SHP77 (cell line): ENCODE measurements at regions not wholly inside any gene's neighbourhood (a gene's known extent, or its start where the extent isn't known, plus 50 kb on each side); places are given as distances from the start of the nearest gene placed in this dataset.

Source experiments
- DNase-seq, 2 experiments: peaks; one replicate each; lab custom pipeline; 2025; lab: John Stamatoyannopoulos, UW

DNA sequence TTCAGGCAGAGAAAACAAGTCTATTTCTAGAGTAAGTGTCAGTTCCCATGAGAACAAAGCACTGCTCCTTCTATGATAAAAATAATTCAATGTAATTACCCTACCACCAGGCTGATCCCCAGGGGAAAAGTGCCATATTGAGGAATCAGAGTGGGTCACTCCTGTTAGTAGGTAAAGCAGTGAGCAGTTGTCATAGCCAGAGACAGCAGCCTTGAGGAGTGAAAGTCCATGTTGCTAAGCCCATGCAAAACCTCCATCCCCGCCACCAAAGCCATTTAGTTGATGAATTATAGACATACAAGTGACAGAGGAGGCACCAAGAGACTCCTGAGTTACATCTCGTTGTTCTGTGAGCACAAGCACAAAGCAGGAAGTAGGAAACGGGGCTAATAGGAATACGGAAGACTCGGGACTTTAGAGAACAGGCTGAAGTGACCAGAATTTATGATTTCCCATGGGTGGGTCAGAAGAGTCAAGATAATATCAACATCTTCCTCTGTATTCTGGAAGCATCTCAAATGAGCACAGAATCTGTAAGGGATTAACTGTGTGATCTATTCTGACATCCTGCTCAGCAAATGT, 197.9 kb downstream of the MAFB start:
- no peak for DNase-seq

DNA sequence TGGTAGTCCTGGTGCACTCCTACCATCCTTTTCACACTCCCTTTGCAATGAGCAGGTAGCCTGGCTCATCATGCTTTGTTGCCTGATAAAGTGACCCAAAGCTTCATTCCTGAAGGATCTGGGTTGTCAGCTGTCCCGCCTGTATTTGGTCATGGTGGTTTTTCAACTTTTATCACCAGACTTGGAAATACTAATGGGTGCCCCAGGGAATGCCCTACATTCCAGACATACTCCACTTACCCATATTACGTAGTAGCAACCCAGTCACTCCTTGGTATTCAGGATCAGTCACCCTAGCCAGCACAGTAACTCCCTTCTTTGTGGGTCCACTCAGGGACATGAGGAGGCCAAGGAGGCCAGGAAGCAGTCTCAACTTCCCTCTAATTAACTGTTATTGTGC, 199.2 kb downstream of the MAFB start:
- no peak for DNase-seq

DNA sequence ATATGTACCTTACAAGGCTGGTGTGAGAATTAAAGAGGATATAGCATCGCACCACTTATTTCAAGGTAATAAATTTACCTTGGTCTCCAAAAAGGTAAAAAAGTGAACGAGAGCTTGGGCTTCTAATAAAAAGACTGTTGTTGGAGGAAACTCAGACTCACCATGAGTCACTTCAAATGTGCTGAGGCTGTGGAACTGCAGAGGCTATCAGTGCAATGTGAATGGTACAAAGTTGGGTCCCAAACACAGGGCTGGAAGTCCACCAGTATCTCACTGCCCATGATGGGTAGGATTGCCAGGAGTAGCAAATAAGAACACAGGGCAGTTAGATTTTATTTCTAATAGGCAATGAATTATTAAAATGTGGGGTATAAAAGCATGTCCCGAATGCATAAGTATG, 200.6 kb downstream of the MAFB start:
- no peak for DNase-seq

GRCh38 chr20:40486297-40486696, 202.7 kb downstream of the MAFB start:
- no peak for DNase-seq

GRCh38 chr20:40481743-40482458, 207.1 kb downstream of the MAFB start:
- DNase-seq = no peak

DNA sequence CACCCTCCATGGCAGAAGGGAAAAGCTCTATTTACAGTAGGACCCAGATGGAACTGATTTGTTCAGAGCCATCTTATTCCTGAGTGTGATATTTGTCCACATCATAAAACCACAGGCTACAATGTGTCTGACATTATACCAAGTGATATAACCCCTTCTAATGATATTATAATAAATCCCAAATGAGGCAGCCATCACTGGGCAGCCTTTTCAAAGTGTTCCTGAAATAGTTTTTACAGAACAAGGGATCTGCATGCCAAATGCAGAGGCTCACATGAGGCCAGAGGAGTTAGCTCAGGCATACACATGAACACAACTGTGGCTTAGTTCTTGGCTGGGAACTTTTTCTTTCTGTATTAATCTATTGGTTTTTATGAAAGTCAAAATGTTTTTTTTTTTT, 207.7 kb downstream of the MAFB start:
- DNase-seq = no peak

DNA sequence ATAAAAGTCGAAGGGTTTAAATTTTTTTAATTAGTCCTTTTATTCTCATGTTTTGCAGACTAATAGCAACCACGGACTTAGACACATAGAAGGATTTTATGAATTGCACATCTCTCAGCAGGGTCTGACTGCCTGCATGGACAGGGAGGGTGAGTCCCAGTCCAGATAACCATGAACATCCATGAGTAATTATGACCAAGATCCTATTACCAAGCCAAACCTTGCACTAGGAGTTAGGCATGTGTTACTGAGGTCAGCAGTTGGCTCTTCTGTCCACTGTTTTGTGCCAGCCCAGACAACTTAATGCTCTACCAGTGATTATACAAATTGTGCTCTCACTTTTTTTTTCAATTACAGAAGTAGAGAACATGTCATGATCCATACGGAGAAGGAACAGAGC, 211.2 kb downstream of the MAFB start:
- DNase-seq = no peak

DNA sequence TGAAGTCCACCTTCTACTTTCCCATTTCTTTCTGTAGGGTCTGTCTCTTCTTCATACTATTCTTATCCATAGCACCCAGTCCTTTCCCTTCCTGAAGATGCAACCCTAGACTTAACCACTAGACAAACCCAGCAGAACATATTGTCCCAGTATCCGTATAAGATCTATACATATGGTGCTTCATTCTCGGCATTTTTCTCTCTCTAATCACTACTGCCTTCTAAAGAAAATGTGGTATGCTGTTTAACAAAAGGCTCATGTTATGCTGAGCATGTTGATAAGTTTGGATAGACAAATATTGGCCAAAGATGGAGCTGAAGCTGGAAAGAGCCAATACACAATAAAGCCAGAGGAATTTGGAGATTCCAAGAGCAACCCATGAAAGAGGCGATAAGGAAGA, 212.6 kb downstream of the MAFB start:
- no peak for DNase-seq

GRCh38 chr20:40472905-40473304, 216.1 kb downstream of the MAFB start:
- DNase-seq = no peak

GRCh38 chr20:40471261-40471629, 217.8 kb downstream of the MAFB start:
- DNase-seq = no peak

- no peak for DNase-seq
Observed at GRCh38 chr20:40470445-40471260, 218.4 kb downstream of the MAFB start.

DNA sequence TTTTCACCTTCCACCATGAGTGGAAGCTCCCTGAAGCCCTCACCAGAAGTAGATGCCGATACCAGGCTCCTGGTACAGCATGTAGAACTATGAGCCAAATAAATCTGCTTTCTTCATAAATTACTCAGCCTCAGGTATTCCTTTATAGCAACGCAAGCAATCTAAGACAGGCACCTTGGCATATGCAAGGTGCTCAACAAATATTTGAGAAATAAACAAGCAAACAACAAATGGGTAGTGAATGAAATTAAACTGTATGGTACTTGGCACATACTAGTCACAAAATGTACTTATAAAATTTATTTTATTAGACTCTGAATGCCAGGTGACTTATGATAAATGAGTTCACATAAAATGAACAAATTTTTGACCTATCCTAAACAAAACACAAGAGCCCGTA, 220.3 kb downstream of the MAFB start:
- DNase-seq = no peak

GRCh38 chr20:40467703-40468411, 221.2 kb downstream of the MAFB start:
- no peak for DNase-seq

DNA sequence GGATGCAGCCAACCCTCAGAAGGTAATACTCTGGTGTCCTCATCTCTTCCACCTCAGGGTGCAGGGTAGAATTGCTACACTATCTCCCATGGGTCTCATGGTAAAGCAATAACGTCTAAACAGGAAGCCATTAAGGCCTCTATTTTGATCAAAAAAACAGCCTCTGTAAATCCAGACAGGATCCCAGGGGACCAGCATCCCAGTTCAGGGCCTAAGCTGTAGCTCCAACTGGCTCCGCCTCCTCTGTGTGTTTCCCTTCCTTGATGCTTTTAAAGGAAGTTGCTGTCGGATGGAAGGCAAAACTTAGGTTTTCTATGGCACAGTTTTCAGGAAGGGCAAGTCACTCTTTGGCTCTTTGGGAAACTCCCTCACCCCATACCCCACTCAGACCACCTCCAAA, 222.0 kb downstream of the MAFB start:
- no peak for DNase-seq

- DNase-seq = no peak
Observed at GRCh38 chr20:40464731-40465208, 224.3 kb downstream of the MAFB start.

DNA sequence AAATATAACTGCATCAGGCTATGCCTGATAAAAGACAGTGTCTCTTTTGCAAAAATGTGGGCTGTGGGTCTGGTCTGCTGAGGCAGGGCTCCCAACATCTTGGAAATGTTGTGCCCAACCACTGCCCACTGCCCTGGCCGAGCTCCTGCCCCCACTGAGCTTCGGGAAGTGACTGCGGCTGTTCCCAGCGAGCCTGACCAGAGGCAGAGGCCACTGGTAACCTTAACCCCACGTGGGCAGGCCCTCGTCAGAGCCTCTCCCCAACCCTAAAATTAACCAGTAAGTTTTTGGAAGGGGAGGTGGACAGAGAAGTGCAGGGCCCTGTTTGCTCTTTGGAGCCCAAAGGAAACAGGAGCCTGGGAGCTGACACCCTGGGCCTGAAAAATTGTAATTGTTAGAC, 225.9 kb downstream of the MAFB start:
- no peak for DNase-seq

GRCh38 chr20:40462566-40462965, 226.5 kb downstream of the MAFB start:
- no peak for DNase-seq

DNA sequence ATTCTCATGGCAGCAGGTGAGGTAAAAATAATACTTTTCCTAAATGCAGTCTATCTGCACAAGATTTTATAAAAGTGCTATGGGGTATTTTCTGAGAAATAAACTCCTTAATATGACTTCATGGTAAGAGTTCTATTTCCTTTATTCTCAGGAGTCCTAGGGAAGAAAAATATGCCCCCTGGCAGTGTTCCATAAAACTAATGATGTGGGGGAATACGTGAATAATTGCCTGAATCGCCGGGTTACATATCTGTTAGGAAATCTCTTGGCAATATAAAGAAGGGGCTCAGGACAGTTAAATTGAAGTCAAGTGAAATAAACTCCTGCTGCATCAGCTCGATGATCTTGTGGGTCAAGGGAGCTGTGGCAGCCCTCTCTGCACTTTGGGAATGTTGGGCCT, 229.7 kb downstream of the MAFB start:
- no peak for DNase-seq

DNA sequence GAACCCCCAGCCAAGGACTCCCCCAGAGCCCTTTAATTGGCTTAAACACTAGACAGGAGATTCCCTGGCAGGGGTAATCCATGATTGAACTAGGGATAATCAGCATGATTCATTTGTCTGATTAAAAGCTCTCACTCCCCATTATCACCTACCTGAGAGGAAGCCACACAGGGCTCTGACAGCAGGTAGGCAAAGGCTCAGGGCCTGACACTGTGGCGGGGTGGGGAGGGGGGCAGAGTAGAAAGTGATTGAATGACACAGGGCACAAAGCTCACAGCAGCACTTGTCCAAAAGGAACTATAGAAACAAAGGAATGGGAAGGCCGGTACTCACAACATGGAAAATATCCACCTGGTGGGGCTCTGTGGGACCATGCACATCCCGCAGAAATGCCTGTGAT, 231.6 kb downstream of the MAFB start:
- no peak for DNase-seq

- DNase-seq = no peak
Observed at GRCh38 chr20:40452758-40453157, 236.3 kb downstream of the MAFB start.

GRCh38 chr20:40451552-40451951, 237.5 kb downstream of the MAFB start:
- DNase-seq = no peak

- no peak for DNase-seq
Observed at GRCh38 chr20:40449974-40450616, 238.9 kb downstream of the MAFB start.
